K562 (cell line): ENCODE measurements at regions not wholly inside any gene's neighbourhood (a gene's known extent, or its start where the extent isn't known, plus 50 kb on each side); places are given as distances from the start of the nearest gene placed in this dataset.

ENCODE experiments used
- SREBF1 ChIP-seq: fragments of 150-350 bp; IDR thresholded peaks from 2 replicates; pipeline ENCODE4 v1.6.1; 2014; ENCODE audit warnings: antibody characterized with exemption, low read depth, low read length, borderline replicate concordance
- TF ChIP-seq, protein P1 (sequence below): fragments of 450-650 bp; IDR thresholded peaks from 2 replicates; pipeline ENCODE4 v1.6.1; 2016; ENCODE audit warnings: mild to moderate bottlenecking

DNA sequence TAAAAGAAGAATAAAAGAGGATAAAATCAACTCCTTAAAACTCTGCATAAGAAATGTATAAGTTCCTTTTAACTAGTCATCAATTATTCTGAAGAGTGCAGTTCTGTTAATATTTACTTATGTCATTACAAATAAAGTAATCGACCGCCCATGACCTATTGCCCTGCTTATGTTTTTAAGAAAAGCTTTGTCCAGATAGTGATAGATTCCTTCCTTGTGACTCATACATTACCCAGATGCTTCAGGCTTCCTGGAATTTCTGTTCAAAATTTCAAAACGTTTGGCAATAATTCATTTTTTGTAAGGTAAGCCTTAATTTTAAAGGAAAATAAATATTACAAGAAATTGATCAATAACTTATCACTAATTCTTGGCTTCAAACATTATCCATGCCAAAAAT, 918.2 kb upstream of the ADGRL2 start:
- TF ChIP-seq, protein P1, sequence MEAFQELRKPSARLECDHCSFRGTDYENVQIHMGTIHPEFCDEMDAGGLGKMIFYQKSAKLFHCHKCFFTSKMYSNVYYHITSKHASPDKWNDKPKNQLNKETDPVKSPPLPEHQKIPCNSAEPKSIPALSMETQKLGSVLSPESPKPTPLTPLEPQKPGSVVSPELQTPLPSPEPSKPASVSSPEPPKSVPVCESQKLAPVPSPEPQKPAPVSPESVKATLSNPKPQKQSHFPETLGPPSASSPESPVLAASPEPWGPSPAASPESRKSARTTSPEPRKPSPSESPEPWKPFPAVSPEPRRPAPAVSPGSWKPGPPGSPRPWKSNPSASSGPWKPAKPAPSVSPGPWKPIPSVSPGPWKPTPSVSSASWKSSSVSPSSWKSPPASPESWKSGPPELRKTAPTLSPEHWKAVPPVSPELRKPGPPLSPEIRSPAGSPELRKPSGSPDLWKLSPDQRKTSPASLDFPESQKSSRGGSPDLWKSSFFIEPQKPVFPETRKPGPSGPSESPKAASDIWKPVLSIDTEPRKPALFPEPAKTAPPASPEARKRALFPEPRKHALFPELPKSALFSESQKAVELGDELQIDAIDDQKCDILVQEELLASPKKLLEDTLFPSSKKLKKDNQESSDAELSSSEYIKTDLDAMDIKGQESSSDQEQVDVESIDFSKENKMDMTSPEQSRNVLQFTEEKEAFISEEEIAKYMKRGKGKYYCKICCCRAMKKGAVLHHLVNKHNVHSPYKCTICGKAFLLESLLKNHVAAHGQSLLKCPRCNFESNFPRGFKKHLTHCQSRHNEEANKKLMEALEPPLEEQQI: no peak
- TF ChIP-seq SREBF1: no peak
